Esophagus muscularis mucosa (tissue), 4 donors: ENCODE measurements at regions not wholly inside any gene's neighbourhood (a gene's known extent, or its start where the extent isn't known, plus 50 kb on each side); places are given as distances from the start of the nearest gene placed in this dataset.

ENCODE experiments used
- DNase-seq: peaks from one replicate; pipeline ENCODE4 v3.0.0-alpha.2; 2017; ENCODE audit errors: extremely low spot score
- H3K27ac ChIP-seq, 4 donors: fragments of 200-600 bp; sonication (generic); replicated peaks in 1 of 4; 1 replicate in 3 of 4; 2 replicates in 1 of 4; pipeline ENCODE4 v1.5.1; 2016 to 2019; ENCODE audit warnings: mild to moderate bottlenecking in 1 of 4
- H3K27me3 ChIP-seq, 4 donors: fragments of 200-600 bp; sonication (generic); one replicate each; pipeline versions ENCODE4 v1.5.1 to v1.6.0; 2016 to 2019
- H3K36me3 ChIP-seq, 4 donors: fragments of 200-600 bp; sonication (generic); one replicate each; pipeline ENCODE4 v1.5.1; 2016 to 2019
- H3K4me1 ChIP-seq, 4 donors: fragments of 200-600 bp; sonication (generic); one replicate each; pipeline ENCODE4 v1.5.1; 2016 to 2019
- H3K4me3 ChIP-seq, 4 donors: fragments of 200-600 bp; sonication (generic); 1 replicate in 2 of 4; 2 replicates in 2 of 4; pipeline ENCODE4 v1.5.1; 2016 to 2019; ENCODE audit warnings: mild to moderate bottlenecking in 4 of 4, moderate library complexity in 1 of 4
- H3K9me3 ChIP-seq, 4 donors: fragments of 200-600 bp; sonication (generic); 1 replicate in 3 of 4; 2 replicates in 1 of 4; pipeline ENCODE4 v1.5.1; 2016 to 2019
- CTCF ChIP-seq, 3 experiments: fragments of 200-600 bp in 2 of 3; fragments of 450-650 bp in 1 of 3; sonication (generic) in 2 of 3; IDR thresholded peaks; one replicate each; pipeline ENCODE4 v1.5.1; 2017 to 2019; ENCODE audit warnings: antibody characterized with exemption in 3 of 3, mild to moderate bottlenecking in 2 of 3, moderate library complexity in 1 of 3
- EP300 ChIP-seq: sonication (generic); formaldehyde crosslinking; IDR thresholded peaks from one replicate; pipeline ENCODE4 v1.6.1; 2017; ENCODE audit warnings: antibody characterized with exemption
- POLR2A ChIP-seq: fragments of 450-650 bp; IDR thresholded peaks from one replicate; pipeline ENCODE4 v1.6.1; 2017; ENCODE audit warnings: antibody characterized with exemption, moderate library complexity, mild to moderate bottlenecking, low read depth
- POLR2AphosphoS5 ChIP-seq, 2 donors: sonication (generic); formaldehyde crosslinking; IDR thresholded peaks; one replicate each; pipeline ENCODE4 v1.6.1; 2017; ENCODE audit warnings: antibody characterized with exemption in 2 of 2
- WGBS: methylation state at CpG from one replicate; pipeline ENCODE4 v1.1.5; 2018; 5-methylcytosine and 5-hydroxymethylcytosine counted together
- intact Hi-C: fragments of 100-400 bp; cut with DNase I; formaldehyde crosslinking; loops from one replicate; pipeline ENCODE4 v1.15.1; 2023

GRCh38 chr17:54013072-54013471, 190.3 kb downstream of the KIF2B start:
- Histone ChIP-seq H3K27me3 (no peaks in the 10 kb centered on the region), H3K36me3 (no peaks in the 10 kb centered on the region), H3K4me3 (no peak overlapping the region), H3K9me3 (no peaks in the 10 kb centered on the region), H3K27ac (no peak overlapping the region), H3K4me1 (no peaks in the 10 kb centered on the region)
- intact Hi-C loops: no loop called here
- TF ChIP-seq POLR2A (no peak), POLR2AphosphoS5 (IDR thresholded peaks at IDR 0.05) (no peak), EP300 (no peak), CTCF (IDR thresholded peaks at IDR 0.05) (no peak)
- WGBS: 65% methylated on average over 2 of the region's 2 CpGs
- no peak for DNase-seq

- WGBS: 83% methylated on average over 2 of the region's 2 CpGs
- no peak for TF ChIP-seq POLR2AphosphoS5 (IDR thresholded peaks at IDR 0.05)
- no peak for TF ChIP-seq EP300
- TF ChIP-seq POLR2A: no peak
- no peak for TF ChIP-seq CTCF (IDR thresholded peaks at IDR 0.05)
These were observed 193.0 kb downstream of the KIF2B start for GRCh38 chr17:54015734-54016133.

GRCh38 chr17:54021418-54021817, 198.7 kb downstream of the KIF2B start:
- Histone ChIP-seq H3K4me1 (no peaks in the 10 kb centered on the region), H3K27me3 (no peaks in the 10 kb centered on the region), H3K4me3 (no peak overlapping the region), H3K27ac (no peak overlapping the region), H3K9me3 (no peaks in the 10 kb centered on the region), H3K36me3 (no peaks in the 10 kb centered on the region)
- no peak for TF ChIP-seq POLR2AphosphoS5 (IDR thresholded peaks at IDR 0.05)
- TF ChIP-seq CTCF (IDR thresholded peaks at IDR 0.05): no peak
- no peak for TF ChIP-seq EP300
- TF ChIP-seq POLR2A: no peak
- DNase-seq: no peak
- 94% methylated on average over 1 of the region's 1 CpG for WGBS
- intact Hi-C loops: no loop called here

More at GRCh38 chr17:54015734-54016133, 193.0 kb downstream of the KIF2B start:
- Histone ChIP-seq H3K36me3 (no peaks in the 10 kb centered on the region), H3K27ac (no peak overlapping the region), H3K27me3 (no peaks in the 10 kb centered on the region), H3K9me3 (no peaks in the 10 kb centered on the region), H3K4me1 (no peaks in the 10 kb centered on the region), H3K4me3 (no peak overlapping the region)
- intact Hi-C loops: no loop called here
- no peak for DNase-seq

- no peaks in the 10 kb centered on the region for H3K36me3 ChIP-seq
- no peak overlapping the region for H3K4me3 ChIP-seq
- intact Hi-C loops: no loop called here
These were observed 206.4 kb downstream of the KIF2B start for GRCh38 chr17:54028986-54029580.

More at GRCh38 chr17:54028986-54029580, 206.4 kb downstream of the KIF2B start:
- TF ChIP-seq POLR2A (no peak), CTCF (IDR thresholded peaks at IDR 0.05) (no peak), EP300 (no peak), POLR2AphosphoS5 (IDR thresholded peaks at IDR 0.05) (no peak)
- Histone ChIP-seq H3K27ac (no peak overlapping the region), H3K4me1 (no peaks in the 10 kb centered on the region), H3K27me3 (no peaks in the 10 kb centered on the region), H3K9me3 (no peaks in the 10 kb centered on the region)
- no peak for DNase-seq
